ENCODE measurements at regions not wholly inside any gene's neighbourhood (a gene's known extent, or its start where the extent isn't known, plus 50 kb on each side); places are given as distances from the start of the nearest gene placed in this dataset.

DNA sequence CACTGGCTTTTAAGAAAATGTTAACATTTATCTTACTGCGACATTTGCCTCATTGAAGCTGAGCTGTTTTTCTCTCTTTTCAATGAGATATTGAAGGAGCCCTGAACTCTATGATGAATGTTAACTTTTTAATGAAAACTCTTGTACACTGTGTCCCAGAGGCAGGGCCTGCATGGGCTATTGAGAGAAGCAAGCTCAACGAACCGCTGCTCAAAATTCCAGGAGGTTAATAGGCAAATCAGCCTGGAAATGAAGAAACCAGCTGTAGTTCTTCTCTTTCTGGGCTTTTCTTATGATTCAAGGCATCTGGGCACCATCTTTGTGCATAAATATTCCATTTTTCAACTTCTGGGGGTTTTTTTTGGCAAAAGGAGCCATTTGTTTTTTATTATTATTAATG, 168.4 kb upstream of the NPVF start:
- DNase-seq (ENCODE audit: low read depth): no peak

DNA sequence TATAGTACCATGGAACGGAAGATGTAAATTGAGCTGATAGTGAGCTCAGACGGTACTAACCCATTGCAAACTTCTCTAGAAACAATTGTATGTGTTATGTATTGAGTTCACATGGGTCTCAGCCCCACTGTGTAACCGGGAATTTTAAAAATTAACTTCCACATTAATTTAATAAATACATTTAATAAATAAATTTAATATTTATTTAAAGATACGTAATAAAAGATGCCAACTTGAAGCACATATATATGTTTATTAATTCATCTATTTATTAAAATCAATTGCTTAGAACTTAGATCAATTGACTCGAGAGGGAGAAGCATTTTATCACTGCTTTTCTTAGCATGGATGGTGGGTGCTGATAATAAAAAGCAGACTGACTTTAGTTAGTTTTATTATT, 170.1 kb upstream of the NPVF start:
- DNase-seq (ENCODE audit: low read depth): no peak

DNA sequence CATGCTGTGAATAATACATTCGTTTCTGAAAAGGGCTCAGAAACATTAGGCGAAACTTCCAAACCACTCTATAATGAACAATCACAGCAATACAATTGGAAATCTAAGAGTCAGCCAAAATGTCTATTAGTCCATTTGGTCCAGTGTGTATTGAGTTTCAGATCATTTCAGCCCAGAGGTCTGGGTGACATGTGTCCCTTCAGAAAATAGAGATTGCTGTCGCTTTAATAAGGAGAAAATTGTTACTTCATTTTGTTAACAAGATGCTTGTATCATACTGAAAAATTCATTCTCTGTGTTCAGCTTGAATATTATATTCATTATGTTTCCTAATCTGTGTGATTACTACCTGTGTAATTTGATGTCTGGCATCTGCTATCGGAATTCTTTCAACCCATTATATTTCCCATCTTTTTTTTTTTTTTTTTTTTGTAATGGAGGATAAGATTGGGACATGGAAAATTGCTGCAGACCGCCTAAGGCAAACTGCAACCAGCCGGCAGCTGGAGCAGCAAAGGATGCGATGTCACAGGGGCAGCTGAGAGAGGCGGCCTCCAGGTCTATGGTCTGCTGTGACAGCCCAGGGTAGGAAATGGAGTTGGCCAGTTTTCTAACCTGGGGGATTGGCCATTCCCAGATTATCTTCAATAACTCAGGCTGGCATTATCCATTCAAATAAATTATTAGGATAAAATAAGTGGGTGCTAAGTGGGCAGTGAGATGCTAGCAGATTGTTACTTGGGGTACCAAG, 170.9 kb upstream of the NPVF start:
- DNase-seq (ENCODE audit: low read depth): no peak

DNA sequence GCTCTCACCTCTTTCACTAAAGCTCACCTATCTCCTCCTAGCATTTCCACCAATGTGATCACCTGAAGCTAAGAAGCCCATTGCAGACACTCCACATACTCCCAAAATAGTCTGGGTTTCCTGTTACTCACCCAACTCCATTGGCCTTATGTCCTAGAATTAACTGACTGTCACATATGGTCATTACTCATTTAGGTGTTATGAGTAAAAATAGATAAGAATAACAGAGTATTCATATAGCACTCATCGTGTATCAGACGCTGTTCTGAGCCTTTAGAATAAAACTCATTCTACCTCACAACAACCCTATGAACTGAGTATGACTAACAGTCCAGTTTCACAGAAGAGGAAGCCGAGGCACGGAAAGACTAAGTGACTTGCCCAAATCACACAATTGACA, 174.2 kb upstream of the NPVF start:
- no peak for DNase-seq (ENCODE audit: low read depth)

DNA sequence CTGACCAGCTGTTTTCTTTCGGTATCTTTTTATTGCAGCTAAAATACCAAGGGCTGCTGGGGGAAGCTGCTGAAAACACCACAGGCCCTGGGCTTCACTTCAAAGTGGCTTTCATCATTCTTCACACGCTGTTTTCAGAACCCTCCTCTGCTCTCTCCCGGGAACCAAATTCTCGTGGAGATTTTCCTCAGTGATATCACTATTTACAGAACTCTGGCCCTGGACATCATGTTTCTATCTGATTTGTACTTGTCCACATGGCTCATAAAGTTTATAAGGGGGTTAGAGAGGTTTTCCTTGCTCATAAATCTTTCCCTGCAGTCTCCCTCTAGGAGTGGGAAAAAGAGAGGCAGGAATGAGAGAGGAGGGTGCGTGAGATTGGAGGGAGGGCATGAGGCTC, 177.4 kb upstream of the NPVF start:
- DNase-seq (ENCODE audit: low read depth): no peak

DNA sequence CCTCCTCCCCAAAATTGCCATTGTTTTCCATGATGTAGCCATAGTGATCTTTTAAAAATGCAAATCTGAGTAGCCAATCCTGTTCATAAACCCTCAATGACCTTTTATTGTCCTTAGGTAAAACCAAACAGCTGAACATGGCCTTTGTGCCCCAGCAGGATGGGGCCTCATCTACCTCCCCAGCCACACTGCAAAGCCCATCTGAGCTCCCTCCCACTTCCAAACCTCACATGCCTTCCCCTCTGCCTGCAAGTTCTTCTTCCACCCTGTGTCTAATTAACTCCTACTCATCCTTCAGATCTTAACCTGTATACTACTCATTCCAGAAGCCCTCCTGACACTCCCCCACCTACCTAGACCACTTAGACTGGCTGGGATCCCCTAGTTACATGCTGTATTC, 178.8 kb upstream of the NPVF start:
- no peak for DNase-seq (ENCODE audit: low read depth)

DNA sequence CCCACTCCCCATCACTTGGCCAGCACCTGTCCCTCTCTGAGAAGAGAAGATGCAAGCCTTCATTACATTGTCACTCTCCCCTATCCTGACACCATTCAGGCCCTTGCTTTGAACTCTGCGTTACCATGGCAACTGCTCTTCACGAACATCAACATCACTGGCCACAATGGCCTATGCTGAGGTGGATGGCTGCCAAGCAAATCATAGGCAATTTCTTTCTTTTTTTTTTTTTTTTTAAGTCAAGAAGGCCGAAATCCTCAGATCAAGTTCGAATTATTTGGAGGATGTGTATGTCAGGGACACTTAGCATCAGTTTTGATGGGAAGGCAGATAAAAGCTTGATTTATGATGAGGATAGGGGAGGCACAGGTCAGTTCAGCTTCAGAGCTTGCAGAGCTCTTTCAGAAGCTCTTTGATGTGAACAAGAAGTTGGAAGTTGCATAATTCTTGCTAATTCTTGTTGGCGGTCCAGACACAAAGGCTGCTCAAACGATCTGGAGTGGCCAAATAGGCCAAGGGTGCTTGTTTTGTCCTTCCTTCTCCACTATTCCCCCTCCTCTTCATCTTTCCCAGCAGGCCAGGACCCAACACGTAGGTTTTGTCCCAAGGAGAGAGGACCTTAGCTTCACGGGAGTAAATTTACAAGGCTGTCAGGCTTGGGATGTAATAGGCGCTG, 179.9 kb upstream of the NPVF start:
- DNase-seq (ENCODE audit: low read depth): no peak

DNA sequence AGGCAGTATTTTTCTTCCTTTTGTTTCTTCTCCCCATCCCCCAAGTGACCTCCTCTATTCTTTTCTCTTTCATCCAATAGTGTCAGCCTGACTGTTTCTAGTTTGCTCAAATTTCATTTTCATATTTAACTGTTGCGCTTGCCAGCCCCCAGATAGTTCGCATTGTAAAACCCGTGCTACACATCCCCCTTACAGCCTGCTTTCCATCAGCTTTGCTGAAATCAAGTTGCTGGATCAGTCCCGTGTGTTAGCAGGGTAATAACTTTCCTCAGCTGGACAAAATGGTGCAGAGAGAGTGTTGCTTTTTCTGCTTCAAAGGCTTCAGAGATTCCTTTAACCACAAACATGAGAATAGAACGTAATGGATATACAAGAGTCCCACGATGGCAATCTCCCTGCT, 180.6 kb upstream of the NPVF start:
- no peak for DNase-seq (ENCODE audit: low read depth)

DNA sequence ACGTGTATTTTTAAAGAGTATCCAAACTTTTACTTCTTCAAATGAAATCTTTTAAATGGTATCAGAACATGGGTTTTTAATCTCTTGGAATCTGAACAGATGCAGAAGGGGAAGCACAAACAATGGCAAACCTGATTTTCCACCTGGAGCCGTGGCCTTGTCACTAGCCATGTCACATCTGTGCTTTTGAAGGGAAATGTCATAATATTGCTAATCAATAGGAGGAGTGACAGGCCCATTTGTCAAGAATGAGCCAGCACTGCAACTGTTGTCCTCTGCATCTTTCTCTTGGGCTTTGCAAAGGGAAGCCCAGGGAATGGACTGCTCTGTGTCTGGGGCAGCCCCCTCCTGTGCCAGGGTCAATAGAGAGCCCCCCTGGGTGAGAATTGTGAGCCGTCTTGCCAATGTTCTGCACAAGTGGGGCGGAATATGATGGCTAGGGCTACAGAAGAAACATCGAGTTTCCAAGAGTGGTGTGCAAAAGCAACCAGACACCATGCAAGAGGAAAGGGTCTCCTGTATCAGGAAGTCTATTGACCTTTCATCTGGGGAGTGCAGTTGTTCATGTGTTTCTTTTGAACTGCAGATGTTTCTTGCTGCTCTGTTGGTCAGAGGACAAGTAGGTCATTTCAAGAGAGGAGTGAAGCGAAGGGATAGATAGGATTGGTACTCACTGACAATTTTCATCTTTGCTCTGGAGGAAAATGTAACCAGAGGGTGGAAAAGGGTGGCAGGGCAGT, 181.8 kb upstream of the NPVF start:
- no peak for DNase-seq (ENCODE audit: low read depth)

DNA sequence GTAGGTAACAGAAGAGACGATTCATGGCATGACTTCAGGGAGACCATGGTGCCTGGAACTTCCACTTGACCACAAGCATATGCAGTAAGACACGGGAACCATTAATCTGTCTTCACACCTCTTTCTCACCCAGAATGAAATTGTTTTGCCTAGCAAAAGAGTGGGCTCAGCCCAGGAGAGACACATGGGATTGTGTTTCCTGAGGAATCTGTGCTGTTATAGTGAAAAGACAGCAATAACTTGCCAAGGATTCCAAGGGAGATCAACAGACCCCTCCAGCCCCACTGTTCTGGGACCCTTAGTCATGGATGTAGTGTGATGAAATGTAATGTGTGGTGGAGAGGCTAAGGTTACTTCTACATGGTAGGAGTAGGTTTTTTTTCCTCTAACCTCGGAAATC, 192.5 kb upstream of the NPVF start:
- no peak for DNase-seq (ENCODE audit: low read depth)

DNA sequence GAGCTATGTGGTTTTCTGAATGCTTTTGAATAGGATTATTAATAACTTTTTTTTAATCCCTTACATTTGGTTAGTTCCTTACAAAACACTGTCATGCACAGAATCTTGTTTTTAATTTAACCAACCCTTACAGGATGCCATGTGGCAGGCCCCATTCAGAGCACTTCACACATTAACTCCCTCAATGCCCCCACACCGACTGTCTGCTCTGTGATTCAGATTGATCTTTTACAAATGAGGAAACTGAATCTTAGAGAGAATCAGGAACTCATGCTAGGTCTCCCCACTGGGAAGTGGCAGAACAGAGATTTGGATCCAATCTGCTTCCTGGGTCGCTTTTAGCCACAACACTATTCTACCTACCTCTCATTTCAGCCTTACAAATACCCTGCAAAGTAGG, 195.8 kb upstream of the NPVF start:
- no peak for DNase-seq (ENCODE audit: low read depth)

DNA sequence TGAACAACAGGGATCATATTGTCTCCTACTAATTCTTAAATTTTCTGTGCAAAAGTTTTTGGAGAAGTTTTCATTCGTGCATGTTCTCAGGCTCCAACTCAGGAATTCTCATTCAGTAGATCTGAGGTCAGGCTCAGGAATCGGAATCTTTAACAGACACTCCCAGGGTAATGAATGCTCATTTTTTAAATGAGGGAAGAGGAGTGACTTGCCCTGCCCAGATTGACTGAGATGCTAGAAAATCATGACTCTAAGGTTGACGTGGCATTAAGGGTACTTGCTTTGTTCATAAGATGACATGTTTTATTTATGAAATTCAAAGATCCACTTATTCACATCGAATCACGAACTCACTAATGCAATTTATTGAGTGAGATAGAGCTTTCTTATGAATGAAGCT, 196.6 kb upstream of the NPVF start:
- no peak for DNase-seq (ENCODE audit: low read depth)

DNA sequence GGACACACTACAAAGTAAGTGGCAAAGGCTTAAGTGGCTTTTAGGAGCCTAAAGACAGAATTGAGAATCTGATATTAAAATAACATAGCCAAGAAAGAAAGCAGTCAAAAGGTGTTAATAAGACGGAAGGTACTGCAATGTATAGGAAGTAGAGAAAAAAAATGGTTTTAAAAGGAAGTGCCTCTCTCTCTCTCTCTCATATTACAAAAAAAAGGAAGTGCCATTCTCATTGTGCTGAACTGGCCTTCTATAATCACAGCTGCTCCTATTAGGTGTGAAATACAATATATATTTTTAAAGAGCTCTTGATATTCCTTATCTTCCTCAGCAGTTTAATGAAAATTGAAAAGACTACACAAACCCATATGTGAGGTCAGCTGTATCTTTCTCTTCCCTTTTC, 199.4 kb upstream of the NPVF start:
- no peak for DNase-seq (ENCODE audit: low read depth)

DNA sequence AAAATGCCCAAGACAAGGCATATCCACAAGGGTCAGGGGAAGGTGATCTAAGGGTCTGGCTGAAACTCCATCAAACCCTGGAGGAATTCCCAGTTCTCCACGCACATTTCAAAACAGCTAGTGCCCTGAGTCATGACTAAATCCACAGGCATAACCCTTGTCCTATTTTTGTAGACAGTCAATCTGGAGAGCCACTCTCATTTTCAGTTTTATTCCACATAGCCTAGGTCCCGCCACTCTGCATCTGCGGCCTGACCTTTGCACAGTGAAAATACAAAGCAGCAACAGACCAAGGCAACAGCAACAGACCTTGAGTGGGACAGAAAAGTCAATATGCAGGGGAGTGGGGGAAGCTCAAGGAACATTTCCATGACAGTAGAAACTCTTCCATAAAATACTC, 201.4 kb upstream of the NPVF start:
- DNase-seq (ENCODE audit: low read depth): no peak

DNA sequence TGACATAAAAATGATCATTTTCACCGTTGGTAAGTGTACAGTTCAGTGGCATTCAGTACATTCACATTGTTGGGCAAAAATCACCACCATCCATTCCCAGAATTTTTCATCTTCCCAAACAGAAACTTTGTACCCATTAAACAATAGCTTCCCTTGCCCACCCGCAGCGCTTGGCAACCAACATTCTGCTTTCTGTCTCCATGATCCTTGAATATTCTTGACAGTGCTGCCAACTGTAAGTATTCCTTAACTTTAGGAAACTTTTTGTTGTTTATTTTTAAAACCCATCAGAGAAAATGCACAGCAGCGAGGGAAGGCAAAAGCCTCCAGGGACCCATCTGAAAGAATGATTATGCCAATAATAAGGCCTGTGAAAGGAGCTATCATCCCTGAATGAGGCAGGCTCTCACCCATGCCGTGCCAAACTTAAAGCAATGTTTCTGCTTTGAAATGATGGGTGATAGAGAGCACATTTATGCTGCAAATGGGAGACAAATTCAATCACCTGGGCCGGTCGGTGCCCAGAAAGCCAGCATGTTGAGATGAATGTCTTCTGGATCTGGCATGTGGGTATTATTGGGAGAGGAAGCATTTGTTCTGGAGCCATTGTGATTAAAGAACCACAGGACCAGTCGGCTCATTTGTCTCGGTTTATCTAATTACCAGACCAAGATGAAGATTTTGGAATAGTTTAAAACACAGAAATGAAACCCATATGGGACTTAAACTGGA, 202.1 kb upstream of the NPVF start:
- DNase-seq (ENCODE audit: low read depth): no peak

DNA sequence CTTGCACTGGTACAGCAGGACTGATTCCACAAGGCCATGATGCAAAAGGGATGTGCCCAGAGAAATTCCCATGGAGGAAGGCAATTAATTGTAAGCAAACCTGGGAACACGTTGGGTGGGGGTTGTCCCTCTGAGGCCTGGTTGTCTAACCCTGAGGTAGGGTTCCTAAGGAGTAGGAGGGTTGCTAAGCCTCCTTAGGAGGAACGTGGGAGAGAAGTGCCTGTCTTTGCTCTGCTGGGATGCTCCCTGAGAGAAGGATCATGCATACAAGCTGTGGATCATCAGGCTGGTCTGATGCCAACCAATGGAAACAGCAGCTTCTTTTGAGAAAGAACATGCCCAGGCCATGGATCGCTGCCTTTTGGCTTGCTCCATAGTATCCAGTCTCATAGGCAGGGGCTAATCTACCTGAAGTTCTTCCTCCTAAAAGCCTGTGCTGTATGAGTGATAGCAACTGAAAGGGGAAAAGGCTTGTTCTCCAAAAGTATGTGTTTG, 203.7 kb upstream of the NPVF start:
- no peak for DNase-seq (ENCODE audit: low read depth)

DNA sequence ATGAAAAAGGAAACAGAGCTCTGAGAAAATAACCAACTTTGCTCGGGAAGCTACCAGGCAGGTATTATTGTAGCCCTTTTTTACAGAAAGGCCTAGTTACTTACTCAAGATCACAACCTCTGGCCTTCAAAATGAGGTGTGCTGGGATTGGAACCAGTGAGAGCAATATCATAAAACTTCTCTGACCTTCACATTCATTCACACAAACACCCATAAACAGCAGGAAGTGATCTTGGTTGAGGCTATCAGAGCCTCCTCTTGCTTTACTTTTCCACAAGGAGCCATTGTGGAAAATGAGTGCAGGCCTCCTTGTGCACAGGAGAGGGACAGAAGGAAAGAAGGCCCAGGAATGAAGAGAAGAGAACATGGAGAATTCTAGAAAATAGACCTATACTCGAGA, 204.5 kb upstream of the NPVF start:
- DNase-seq (ENCODE audit: low read depth): no peak

DNA sequence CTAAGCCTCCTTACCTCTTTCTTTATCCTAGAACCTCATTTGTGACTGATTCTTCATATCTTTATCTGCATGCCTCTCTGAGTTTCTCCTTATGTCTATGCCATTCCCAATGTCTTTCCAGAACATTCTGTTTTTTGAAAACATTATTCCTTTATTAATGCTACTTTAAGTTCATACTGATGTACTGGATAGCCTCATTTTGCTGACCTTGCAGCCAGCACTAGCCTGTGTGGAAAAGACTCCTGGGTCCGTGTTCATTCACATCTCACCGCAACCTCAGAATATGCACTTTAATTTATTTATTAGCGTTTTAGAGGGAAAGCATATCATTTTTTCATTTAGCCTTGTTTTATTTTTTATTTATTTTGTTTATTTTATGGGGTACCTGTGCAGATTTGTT, 208.1 kb upstream of the NPVF start:
- DNase-seq (ENCODE audit: low read depth): no peak

DNA sequence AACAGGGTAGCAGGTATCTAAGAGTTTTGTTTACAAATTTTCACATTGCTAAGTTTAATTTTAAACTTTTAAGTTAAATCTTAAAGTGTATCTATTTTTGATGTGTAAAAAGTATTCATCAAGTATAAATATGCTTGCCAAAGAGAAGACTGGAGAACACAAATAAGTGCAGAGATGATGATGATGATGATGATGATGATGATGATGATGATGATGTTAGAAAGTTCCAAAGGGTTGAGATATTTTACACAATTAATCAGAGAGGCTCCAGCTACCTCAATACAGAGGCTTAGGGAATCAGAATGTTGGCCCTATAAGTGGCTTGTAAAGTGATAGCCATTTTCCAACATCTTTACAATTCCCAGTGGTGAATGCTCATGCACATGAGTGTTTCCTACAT, 209.0 kb upstream of the NPVF start:
- no peak for DNase-seq (ENCODE audit: low read depth)

DNA sequence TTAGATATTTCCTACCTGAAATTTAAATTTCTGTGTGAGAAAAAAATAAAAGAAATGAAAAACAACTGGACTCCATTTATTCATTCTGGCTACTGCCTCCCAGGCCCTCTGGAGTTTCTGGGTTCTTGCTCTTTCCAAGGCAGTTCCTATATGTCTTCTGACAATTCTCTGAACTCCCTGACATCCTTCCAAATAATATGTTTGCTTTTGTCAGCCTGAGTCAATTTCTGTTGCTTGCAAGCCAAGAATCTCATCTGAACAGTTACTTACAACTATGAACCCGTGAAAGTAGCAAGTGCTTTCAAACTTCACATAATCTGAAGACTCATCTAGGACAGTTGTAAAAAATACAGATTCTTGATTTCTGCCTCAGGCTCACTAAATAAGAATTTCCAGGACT, 216.7 kb upstream of the NPVF start:
- DNase-seq (ENCODE audit: low read depth): no peak

DNA sequence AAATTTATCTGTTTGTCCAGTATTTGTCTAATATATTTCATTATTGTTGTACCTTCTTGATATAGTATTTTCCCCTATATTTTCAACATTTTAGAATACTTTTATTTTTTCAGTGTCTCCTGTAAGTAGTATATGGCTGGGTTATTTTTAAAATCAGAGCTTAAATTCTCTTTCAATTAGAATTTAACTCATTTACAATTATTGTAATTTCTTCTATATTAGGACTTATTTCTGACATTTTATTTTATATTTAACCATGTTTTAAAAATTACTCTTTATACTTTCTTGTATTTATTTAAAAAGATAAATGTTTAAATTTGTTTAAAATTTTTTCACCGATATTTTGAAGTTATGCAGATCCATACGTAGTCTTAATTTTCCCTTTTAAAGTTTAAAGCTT, 220.0 kb upstream of the NPVF start:
- DNase-seq (ENCODE audit: low read depth): no peak

DNA sequence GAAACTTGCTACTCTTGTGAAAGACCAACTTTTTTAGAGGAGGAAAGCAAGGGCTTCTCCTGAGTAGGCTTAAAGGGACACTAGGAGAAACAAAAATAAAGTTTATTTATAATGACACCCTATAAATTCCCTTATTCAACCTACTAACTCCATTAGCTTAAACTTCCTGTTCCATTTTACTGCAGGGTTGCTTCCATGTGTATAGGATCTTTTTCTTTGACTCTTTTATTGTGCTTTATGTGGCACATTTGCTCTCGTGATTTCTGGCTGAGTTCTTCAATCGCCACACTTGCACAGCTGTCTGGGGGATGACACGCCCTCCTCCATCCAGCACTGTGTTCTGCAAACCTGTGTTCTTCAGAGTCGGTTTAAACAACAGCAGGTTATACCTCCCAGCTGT, 225.7 kb upstream of the NPVF start:
- no peak for DNase-seq (ENCODE audit: low read depth)
